AG04449 (cell line): ENCODE measurements at regions not wholly inside any gene's neighbourhood (a gene's known extent, or its start where the extent isn't known, plus 50 kb on each side); places are given as distances from the start of the nearest gene placed in this dataset.

Experiments used
- CTCF ChIA-PET: fragments of 350-600 bp; formaldehyde crosslinking; extraction: SDS; loops from one replicate; lab custom pipeline; 2021; ENCODE audit warnings: antibody characterized with exemption; lab: Yijun Ruan, JAX
- POLR2A ChIA-PET: fragments of 400-600, 350-600 bp; formaldehyde crosslinking; extraction: SDS; loops from one replicate; lab custom pipeline; 2020; ENCODE audit warnings: antibody characterized with exemption, inconsistent platforms; lab: Yijun Ruan, JAX
- DNase-seq: peaks from one replicate; pipeline ENCODE4 v3.0.0-alpha.2; 2010; ENCODE audit warnings: low read depth, low spot score
- H3K4me3 ChIP-seq: 2 replicates; pipeline ENCODE4 v1.5.1; 2011; ENCODE audit warnings: low read depth, mild to moderate bottlenecking, control low read depth, low read length
- CTCF ChIP-seq: IDR thresholded peaks from one replicate; pipeline ENCODE4 v1.5.1; 2011; ENCODE audit warnings: mild to moderate bottlenecking, moderate library complexity, low read length, control low read depth, inconsistent platforms; ENCODE audit not compliant: insufficient read depth; ENCODE audit errors: missing control alignments

DNA sequence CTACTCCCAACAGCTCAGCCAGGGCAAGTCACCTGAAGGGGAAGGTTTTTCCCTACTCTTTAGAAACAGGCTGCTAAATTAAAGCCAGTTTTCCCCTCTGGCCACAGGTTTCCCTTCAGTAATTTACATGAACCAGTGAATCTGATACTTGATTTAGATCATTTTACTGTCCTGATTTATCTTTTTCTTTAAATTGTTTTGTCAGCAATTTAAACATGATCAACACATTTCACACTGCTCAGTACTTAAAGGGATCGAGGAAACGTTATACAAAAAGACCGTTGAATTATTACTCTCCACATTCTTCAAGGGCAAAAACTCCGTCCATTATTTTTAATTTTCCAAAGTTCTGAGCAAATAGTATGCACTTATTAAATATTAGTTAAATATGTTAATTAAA, 1165.7 kb upstream of the GYPC start:
- TF ChIP-seq CTCF: no peak
- no peak for DNase-seq
- no peak overlapping the region for H3K4me3 ChIP-seq
- ChIA-PET CTCF (no interaction called here), POLR2A (no interaction called here)

DNA sequence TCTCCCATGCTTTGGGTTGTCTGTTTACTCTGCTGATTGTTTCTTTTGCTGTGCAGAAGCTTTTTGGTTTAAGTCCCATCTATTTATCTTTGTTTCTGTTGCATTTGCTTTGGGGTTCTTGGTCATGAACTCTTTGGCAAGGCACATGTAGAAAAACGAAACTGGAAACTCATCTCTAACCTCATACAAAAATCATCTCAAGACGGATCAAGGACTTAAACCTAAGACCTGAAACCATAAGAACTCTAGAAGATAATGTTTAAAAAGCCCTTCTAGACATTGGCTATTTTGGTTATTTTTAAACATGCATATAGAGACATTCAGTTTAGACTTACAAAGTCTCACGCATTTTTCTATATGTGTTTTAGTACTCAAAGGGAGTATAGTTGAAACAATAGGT, 1164.3 kb upstream of the GYPC start:
- TF ChIP-seq CTCF: no peak
- POLR2A ChIA-PET: no interaction called here
- DNase-seq: no peak
- CTCF ChIA-PET: no interaction called here
- no peak overlapping the region for H3K4me3 ChIP-seq

DNA sequence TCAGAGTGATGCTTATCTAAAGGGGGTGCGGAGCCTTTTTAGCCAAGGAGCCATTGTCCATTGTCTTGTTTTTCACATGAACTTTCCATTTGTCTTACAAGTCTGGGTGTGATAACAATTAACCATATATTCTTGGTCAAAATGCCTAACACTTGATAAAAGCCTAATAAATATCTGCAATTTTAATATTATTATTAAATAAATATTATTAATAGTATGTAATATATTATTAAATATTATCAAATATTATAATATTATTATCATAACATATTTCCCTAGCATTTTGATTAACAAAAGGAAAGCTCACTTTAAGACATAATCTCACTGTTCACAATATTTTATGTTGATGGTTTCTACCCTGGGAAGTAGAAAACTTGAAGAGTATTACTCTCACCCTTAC, 1143.6 kb upstream of the GYPC start:
- no peak overlapping the region for H3K4me3 ChIP-seq
- no peak for TF ChIP-seq CTCF
- ChIA-PET POLR2A (no interaction called here), CTCF (no interaction called here)
- DNase-seq: no peak

DNA sequence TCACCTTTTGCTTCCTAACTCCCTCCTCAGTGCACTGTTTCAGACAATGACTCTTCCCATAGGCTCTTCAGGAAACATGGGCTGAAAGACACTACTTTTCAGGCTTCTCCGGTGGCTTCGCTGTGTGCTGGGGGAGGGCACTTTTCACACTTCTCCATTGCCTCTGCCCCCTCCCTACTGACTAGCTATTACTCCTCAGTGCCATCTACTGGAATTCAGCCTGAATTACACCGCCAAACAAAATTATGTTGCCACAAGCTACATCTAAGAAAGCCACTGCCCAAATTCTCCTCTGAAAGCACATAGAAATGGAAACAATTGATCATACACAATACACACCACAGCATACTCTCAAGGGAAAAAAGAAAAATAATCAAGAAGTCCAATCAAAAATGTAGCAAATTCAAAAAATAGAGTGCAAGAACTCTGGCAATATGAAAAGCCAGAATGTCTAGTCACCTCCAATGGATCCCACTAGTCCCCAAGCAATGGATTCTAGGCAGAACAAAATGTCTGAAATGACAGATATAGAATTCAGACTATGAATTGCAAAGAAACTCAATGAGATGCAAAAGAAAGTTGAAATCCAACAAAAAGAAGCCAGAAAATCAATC, 1139.4 kb upstream of the GYPC start:
- no peak for TF ChIP-seq CTCF
- ChIA-PET CTCF (no interaction called here), POLR2A (no interaction called here)
- no peak overlapping the region for H3K4me3 ChIP-seq
- DNase-seq: no peak

GRCh38 chr2:125526093-125526492, 1129.9 kb upstream of the GYPC start:
- ChIA-PET CTCF (no interaction called here), POLR2A (no interaction called here)
- no peak overlapping the region for H3K4me3 ChIP-seq
- no peak for DNase-seq
- no peak for TF ChIP-seq CTCF

DNA sequence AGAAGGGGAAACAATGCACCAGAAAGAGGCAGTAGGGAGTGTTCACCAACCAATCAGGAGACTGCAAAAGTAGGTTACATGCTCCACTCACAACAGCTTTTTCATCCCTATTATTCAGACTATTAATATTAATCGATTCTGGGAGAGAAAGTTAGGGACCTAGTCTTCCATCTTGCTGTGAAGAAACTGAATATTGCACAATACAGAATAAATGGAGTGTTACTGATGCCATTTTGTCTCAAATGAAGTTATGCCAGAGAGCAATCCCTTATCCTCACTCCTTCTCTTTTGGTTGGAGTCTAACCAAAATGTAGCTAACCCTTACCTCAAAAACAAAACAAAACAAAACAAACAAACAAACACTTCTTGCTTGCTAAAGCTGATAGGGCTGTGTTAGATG, 1120.9 kb upstream of the GYPC start:
- no peak for TF ChIP-seq CTCF
- no peak overlapping the region for H3K4me3 ChIP-seq
- DNase-seq: no peak
- POLR2A ChIA-PET: no interaction called here
- CTCF ChIA-PET: no interaction called here
